DMS53 (cell line): ENCODE measurements at regions not wholly inside any gene's neighbourhood (a gene's known extent, or its start where the extent isn't known, plus 50 kb on each side); places are given as distances from the start of the nearest gene placed in this dataset.

ENCODE experiments used
- DNase-seq: peaks from one replicate; lab custom pipeline; 2025; lab: John Stamatoyannopoulos, UW

GRCh38 chr18:77984833-77985232, 735.2 kb downstream of the GALR1 start:
- no peak for DNase-seq

GRCh38 chr18:77985526-77986281, 736.1 kb downstream of the GALR1 start:
- no peak for DNase-seq

GRCh38 chr18:77990131-77990530, 740.5 kb downstream of the GALR1 start:
- no peak for DNase-seq

- no peak for DNase-seq
Measured at GRCh38 chr18:77990901-77991300, 741.3 kb downstream of the GALR1 start.

- DNase-seq, result no peak
Measured at GRCh38 chr18:77992057-77992456, 742.4 kb downstream of the GALR1 start.

GRCh38 chr18:77993188-77993981, 743.7 kb downstream of the GALR1 start:
- no peak for DNase-seq

GRCh38 chr18:77995593-77995992, 745.9 kb downstream of the GALR1 start:
- no peak for DNase-seq

- no peak for DNase-seq
Measured at GRCh38 chr18:77996737-77997136, 747.1 kb downstream of the GALR1 start.

- no peak for DNase-seq
Measured at GRCh38 chr18:78001811-78002210, 752.2 kb downstream of the GALR1 start.

- DNase-seq, result no peak
Measured at GRCh38 chr18:78006006-78006773, 756.5 kb downstream of the GALR1 start.

- no peak for DNase-seq
Measured at GRCh38 chr18:78006774-78007260, 757.2 kb downstream of the GALR1 start.

- DNase-seq, result no peak
Measured at GRCh38 chr18:78010363-78010762, 760.7 kb downstream of the GALR1 start.

GRCh38 chr18:78017869-78018268, 768.2 kb downstream of the GALR1 start:
- no peak for DNase-seq

- DNase-seq, result peak; percentile 11
Measured at GRCh38 chr18:78021196-78021595, 771.5 kb downstream of the GALR1 start.

GRCh38 chr18:78031589-78031988, 781.9 kb downstream of the GALR1 start:
- DNase-seq, result no peak

- no peak for DNase-seq
Measured at GRCh38 chr18:78031991-78032390, 782.3 kb downstream of the GALR1 start.

GRCh38 chr18:78032574-78032973, 782.9 kb downstream of the GALR1 start:
- DNase-seq, result no peak

GRCh38 chr18:78034755-78035154, 785.1 kb downstream of the GALR1 start:
- DNase-seq, result no peak

GRCh38 chr18:78041218-78041617, 791.6 kb downstream of the GALR1 start:
- no peak for DNase-seq

- no peak for DNase-seq
Measured at GRCh38 chr18:78046631-78047030, 797.0 kb downstream of the GALR1 start.

- no peak for DNase-seq
Measured at GRCh38 chr18:78049281-78049680, 799.6 kb downstream of the GALR1 start.

- no peak for DNase-seq
Measured at GRCh38 chr18:78054801-78055200, 805.2 kb downstream of the GALR1 start.
